Fibroblast of the aortic adventitia (primary cell): ENCODE measurements at regions not wholly inside any gene's neighbourhood (a gene's known extent, or its start where the extent isn't known, plus 50 kb on each side); places are given as distances from the start of the nearest gene placed in this dataset.

ENCODE experiments used
- DNase-seq: peaks from one replicate; pipeline ENCODE4 v3.0.0-alpha.2; 2010; ENCODE audit warnings: low read depth
- H3K4me3 ChIP-seq: 2 replicates; pipeline ENCODE4 v1.5.1; 2011; ENCODE audit warnings: low read depth, mild to moderate bottlenecking, control low read depth, low read length, moderate library complexity
- CTCF ChIP-seq: IDR thresholded peaks from 2 replicates; pipeline ENCODE4 v1.5.1; 2011; ENCODE audit warnings: mild to moderate bottlenecking, low read length, control low read depth, inconsistent platforms; ENCODE audit not compliant: insufficient read depth

GRCh38 chr5:89190515-89191265, 307.7 kb upstream of the MEF2C start:
- TF ChIP-seq CTCF = no peak
- no peak overlapping the region for H3K4me3 ChIP-seq
- no peak for DNase-seq

GRCh38 chr5:89187883-89188465, 305.0 kb upstream of the MEF2C start:
- no peak overlapping the region for H3K4me3 ChIP-seq
- no peak for DNase-seq
- TF ChIP-seq CTCF = no peak

GRCh38 chr5:89187268-89187667, 304.3 kb upstream of the MEF2C start:
- no peak for TF ChIP-seq CTCF
- H3K4me3 ChIP-seq = no peak overlapping the region
- no peak for DNase-seq

GRCh38 chr5:89181546-89181945, 298.6 kb upstream of the MEF2C start:
- DNase-seq = no peak
- H3K4me3 ChIP-seq = no peak overlapping the region
- no peak for TF ChIP-seq CTCF

GRCh38 chr5:89179731-89180130, 296.7 kb upstream of the MEF2C start:
- no peak for TF ChIP-seq CTCF
- H3K4me3 ChIP-seq = no peak overlapping the region
- peak; percentile 22 for DNase-seq

GRCh38 chr5:89178541-89178940, 295.6 kb upstream of the MEF2C start:
- no peak for DNase-seq

More at GRCh38 chr5:89178541-89178940, 295.6 kb upstream of the MEF2C start:
- H3K4me3 ChIP-seq = no peak overlapping the region
- no peak for TF ChIP-seq CTCF
